Epithelial cell of esophagus (primary cell): ENCODE measurements at regions not wholly inside any gene's neighbourhood (a gene's known extent, or its start where the extent isn't known, plus 50 kb on each side); places are given as distances from the start of the nearest gene placed in this dataset.
A peak's percentile ranks its signal among the peaks of the same experiment; 100 is the strongest.

Source experiments
- DNase-seq: peaks from one replicate; pipeline ENCODE4 v3.0.0; 2010; ENCODE audit warnings: low read depth
- H3K4me3 ChIP-seq: 2 replicates; pipeline ENCODE4 v1.5.1; 2011; ENCODE audit warnings: mild to moderate bottlenecking, low read length, control low read depth
- TF ChIP-seq, protein P1 (sequence below): IDR thresholded peaks from 2 replicates; pipeline ENCODE4 v1.5.1; 2011; ENCODE audit warnings: low read depth, mild to moderate bottlenecking, low read length, control low read depth, inconsistent platforms; ENCODE audit not compliant: insufficient read depth; ENCODE audit errors: missing control alignments

DNA sequence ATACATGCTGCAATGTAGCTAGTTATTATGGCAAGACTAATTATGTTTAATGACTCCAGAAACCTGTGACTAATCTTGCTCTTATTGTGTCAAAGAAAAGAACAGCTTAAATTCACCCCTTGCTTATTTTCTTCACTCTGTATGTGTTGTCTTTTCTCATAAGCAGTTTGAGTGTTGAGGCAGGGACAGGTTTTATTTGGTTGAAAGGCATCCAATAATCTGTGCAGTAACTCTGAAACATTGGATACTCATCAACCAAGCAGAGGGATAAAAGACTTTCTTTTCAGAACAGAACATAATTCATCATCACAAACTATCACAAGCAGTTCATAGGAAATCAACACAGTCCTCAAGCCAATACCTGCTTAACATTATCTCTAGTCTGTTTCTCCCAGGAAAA, 797.6 kb upstream of the MBL2 start:
- H3K4me3 ChIP-seq = no peak overlapping the region
- DNase-seq = no peak
- TF ChIP-seq, protein P1, sequence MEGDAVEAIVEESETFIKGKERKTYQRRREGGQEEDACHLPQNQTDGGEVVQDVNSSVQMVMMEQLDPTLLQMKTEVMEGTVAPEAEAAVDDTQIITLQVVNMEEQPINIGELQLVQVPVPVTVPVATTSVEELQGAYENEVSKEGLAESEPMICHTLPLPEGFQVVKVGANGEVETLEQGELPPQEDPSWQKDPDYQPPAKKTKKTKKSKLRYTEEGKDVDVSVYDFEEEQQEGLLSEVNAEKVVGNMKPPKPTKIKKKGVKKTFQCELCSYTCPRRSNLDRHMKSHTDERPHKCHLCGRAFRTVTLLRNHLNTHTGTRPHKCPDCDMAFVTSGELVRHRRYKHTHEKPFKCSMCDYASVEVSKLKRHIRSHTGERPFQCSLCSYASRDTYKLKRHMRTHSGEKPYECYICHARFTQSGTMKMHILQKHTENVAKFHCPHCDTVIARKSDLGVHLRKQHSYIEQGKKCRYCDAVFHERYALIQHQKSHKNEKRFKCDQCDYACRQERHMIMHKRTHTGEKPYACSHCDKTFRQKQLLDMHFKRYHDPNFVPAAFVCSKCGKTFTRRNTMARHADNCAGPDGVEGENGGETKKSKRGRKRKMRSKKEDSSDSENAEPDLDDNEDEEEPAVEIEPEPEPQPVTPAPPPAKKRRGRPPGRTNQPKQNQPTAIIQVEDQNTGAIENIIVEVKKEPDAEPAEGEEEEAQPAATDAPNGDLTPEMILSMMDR = no peak

DNA sequence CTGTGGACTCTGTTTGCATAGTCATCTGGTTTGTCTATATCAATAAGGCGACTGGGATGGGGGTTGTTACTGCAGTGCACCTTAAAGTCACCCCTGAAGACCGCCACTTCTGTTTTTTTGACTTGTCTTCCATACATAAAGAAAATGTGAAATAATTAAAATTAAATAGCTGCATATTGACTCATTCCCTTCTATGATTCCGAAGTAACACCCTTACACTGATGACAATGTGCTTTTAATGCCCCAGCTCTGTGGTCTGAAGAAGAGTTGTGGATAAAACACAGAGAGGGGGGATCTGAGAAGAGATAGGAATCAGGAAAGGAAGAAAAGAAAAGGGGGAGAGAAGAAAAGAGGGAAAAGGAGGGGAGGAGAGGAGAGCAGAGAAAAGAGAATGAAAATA, 796.9 kb upstream of the MBL2 start:
- no peak for DNase-seq
- TF ChIP-seq, protein P1 = no peak
- no peak overlapping the region for H3K4me3 ChIP-seq

DNA sequence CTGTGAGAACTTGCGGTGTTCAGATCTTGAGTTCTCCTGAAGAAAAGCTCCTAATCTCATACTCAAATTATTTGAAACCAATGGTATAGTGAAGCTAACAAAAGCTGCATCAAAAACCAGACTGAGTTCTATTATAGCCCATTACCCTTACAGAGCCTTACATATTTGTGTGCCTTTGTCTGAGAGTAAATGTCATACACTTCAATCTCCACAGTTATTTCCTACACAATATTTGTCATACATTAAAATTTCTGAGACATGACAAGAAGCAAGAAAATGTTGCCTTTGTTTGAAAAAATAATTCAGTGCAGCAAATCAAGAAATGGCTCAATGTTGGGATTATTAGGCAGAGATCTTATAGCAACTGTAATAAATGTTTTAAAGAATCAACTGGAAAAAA, 776.1 kb upstream of the MBL2 start:
- no peak overlapping the region for H3K4me3 ChIP-seq
- TF ChIP-seq, protein P1 = no peak
- no peak for DNase-seq

DNA sequence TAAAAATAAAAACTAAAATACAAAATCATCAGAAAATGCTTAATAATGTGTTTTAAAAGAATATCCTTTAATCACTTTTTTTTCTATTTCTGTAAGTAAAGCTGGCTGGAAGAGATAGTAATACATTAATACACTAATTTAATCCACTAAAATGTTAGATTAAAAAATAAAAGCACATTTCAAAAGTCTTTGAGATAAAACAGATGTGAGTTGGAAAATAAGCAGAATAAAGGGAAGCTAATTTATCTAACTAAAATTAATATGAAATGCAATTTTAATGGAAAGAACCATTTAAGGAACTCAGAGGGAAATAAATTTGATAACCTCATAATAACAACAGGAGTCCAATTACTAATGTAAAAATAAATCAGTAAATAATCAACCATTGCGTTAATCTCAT, 774.8 kb upstream of the MBL2 start:
- DNase-seq = no peak
- TF ChIP-seq, protein P1 = no peak
- no peak overlapping the region for H3K4me3 ChIP-seq

DNA sequence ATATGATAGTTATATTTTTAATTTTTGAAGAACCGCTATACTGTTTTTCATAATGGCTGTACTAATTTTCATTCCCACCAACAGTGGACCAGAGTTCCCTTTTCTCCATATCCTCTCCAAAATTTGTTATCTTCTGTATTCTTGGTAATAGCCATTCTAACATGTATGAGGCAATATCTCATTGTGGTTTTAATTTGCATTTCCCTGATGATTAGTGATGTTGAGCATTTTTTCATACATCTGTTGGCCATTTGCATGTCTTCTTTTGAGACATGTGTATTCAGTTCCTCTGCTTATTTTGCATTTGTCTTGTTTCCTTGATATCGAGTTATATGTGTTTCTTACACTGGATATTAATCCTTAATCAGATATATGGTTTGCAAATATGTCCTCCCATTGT, 770.8 kb upstream of the MBL2 start:
- no peak for DNase-seq
- TF ChIP-seq, protein P1 = no peak
- H3K4me3 ChIP-seq = no peak overlapping the region

DNA sequence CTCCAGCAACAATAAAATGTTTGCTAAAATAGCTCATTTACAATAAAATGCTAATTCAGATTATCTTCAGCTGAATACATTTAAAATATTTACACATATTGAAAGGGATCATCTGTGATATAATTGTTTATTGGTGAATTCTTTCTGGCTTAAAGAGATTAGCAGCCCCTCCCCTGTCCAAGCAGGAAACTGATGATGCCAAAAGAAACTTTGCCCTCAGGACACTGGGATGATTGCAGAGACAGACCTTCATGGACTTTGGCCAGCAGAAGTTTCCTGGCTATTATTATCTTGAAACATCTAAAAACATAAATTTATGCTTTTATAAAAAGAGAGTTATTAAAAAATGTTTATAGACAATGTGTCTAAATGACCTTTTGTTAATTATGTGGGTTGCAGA, 764.9 kb upstream of the MBL2 start:
- no peak overlapping the region for H3K4me3 ChIP-seq
- TF ChIP-seq, protein P1 = no peak
- DNase-seq = peak; percentile 18

DNA sequence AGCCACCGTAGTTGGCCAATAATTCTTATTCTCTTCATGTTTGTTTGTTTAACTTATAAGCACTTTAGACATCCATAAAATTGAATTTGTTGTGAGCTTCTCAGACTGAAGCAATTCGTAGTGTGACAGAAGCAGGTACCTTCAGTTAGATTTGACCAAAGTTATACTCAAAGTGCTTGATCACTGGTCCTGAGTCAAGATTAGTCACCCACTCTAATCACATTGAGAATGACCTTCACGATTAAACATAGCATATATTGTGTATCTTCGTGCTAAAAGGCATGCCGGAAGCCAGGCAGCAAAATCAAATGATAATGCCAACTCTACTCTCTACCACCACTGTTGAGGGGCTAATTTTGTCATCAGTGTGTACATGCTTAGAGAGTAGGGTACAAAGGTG, 763.7 kb upstream of the MBL2 start:
- DNase-seq = peak; percentile 16
- H3K4me3 ChIP-seq = no peak overlapping the region
- TF ChIP-seq, protein P1 = no peak
